Activated T-cell treated with anti-CD3 and anti-CD28 coated beads for 48 hours (primary cell): ENCODE measurements at regions not wholly inside any gene's neighbourhood (a gene's known extent, or its start where the extent isn't known, plus 50 kb on each side); places are given as distances from the start of the nearest gene placed in this dataset.

Experiments used
- DNase-seq: peaks from one replicate; pipeline ENCODE4 v3.0.0-alpha.2; 2020; ENCODE audit warnings: low read depth

DNA sequence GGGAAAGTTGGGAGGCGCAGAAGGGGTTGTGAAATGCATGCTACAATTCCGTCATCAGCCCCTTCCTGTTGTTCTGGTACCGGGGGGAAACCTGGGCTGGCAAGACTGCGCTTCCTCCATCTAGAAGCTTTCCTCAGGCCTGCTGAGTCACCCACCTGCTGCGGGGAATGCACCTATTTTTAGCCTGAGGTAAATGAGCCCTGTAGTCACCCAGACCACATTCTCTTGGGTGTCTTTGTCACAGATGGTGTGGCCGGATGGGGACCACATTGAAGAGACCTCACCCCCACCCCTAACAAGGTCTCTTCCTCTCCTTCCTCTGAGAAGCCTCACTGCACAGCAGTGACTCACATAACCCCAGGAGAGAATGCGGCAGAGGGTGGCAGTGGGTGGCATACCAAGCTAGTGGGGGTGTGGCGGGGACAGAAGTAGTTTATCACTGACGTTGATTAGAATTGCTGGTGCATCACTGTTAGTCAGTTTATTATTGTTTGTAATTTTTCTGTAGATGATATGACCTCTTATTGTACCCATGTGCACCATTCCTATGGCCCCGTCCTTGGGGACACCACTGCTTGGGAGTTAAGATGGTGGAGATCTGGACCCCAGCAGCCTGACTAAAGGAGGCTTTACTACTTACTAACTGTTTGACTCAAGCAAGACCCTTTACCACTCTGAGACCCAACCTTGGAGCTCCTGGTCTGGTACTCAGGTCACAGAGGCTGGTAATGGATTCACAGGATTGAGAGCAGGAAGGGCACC lies 83.0 kb upstream of the DUSP5 start:
- peak; percentile 81 for DNase-seq

DNA sequence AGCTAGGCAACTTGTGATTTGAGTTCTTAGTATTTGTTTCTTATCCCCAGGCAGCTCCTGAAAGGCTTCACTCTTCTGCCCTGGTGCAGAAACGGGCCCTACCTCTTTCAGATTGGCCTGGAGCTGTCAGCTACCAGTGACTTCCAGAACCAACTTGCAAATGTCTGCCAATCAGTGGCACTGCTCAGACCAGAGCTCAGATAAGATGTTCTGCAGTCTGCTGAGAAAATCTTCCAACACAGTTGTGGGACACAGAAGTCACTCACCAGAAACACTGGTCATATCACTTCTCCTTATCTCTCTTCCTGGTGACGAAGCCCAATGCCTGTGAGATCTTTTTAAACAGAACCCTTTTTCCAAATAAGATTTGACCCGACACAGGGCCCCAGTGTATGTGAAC lies 81.9 kb upstream of the DUSP5 start:
- DNase-seq: no peak

DNA sequence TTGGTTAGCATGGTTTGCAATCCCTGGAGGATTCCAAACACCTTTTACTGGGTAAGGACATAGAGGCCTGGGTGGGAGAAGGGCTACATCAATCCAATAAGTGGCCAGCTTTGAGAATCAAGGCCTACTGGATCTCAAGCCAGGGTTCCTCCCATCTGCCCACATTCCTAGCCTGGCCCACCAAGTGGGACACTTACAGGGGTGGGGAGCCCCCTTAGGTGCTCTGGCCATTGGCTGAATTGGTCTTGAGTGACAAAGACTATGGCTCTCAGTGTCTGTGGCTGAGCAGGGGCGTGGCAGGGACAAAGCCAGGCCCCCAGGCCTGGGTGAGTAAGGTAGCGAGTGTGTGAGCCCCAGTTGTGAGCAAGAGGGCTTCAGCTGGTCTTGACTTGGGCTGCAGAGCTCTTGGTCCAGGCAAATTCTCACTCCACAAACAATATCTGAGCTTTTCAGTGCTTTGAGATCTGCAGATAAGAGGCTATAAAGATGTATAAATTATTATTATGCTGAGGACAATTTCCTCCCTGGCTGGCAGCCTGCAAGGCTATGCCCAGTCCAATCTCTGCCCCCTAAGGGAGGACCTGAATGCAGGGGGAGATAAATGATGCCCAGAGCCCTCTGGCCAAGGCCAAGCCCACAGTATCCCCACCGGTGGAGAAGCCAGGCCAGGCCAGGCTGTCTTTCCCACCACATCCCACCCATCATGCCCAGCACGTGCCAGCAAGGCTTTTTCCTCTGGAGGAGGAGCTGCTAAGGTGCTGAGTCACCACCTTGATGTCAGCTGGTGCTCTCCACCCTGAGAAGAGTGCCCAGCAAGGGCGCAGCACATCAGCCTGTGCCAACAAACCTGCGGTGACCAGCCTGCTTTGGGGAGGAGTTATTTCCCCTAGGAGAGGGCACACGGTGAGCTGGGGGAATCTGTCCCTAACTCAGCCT lies 80.7 kb upstream of the DUSP5 start:
- DNase-seq: no peak

DNA sequence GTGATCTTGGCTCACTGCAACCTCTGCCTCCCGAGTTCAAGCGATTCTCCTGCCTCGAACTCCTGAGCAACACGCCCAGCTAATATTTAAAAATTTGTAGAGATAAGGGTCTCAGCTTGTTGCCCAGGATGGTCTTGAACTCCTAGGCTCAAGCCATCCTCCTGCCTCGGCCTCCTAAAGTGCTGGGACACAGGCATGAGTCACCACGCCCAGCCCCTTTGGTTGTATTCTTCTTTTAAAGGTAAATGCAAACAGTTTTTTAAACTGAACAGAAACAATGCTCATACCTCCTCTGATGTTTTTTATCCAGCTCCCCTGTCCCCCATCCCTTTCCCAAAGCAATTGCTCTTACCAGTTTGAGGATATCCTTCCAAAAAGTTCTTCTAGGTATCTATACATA lies 79.5 kb upstream of the DUSP5 start:
- no peak for DNase-seq

DNA sequence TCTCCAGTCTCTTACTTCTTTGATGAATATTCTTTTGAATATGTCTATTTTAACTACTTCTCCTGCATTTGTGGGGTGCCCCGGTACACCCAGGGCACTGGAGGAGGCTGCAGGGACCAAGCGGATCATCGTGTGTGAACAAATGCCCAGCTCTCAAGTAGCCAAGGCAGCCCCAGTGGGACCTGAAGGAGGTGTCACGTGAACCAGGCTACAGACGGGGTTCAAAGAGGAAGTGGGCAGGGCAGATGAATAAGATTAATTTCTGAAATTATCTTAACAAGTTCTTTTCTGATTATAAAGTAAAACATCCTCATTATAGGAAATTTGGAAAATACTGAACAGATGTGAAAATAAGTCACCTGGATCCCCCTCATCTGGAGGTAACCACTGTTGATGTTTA lies 78.4 kb upstream of the DUSP5 start:
- DNase-seq: no peak

DNA sequence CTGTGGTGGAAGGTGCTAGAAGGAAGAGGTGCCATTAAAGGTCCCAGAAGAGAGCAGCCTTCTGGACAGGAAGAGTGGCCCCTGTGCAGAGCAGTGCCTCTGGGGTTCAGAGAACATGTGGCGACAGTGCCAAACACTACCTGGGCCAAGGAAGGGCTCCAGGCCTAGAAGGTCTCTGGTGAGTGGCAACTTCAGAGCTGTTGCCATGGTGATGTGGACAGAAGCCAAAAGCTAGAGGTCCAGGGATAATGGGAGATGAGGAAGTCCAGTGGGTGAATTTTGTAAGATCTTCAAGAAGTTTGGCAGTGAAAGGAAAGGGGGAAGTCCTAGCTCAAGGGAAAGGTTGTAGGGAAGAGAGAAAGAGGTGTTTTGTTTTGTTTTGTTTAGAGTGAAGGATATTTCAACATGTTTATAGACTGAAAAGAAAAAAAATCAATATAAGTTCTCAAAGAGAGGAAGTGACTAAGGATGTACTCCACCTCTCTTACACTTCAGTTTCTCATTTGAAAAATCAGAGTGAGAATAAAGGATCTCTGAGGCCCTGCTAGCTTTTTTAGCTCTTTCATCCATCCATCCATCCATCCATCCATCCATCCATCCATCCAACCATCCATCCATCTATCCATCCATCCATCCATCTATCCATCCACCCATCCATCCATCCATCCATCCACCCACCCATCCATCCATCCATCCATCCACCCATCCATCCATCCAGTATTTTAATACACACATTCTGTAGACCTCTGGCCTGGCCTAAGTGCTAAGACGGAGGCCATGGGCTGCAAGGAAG lies 77.1 kb upstream of the DUSP5 start:
- no peak for DNase-seq

DNA sequence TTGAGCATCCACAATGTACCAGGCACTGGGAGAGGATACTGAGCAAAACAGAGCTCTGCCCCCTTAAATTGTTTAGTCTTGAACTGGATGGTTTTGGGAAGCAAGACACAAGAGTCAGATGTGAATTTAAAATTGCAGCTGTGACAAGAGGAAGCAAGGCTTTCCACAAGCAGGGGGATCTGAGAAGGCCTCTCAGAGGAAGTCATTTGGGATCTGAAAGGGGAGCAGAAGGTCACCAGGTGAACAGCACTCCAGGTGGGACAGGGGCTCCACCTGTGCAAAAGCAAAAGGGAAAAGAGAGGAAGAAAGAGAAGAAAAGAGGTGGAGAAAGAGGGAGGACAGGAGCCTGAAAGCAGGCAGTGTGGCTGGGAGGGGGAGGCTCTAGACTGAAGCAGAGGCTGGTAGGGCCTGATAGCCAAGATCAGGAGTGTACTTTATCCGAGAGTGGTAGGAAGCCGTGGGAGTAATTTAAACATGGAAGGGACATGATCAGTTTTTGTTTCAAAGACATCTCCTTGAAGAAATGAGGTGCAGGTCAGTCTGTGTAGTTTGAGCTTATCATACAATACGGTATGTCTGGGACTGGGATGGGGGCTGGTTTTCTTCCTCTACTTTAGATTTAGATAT lies 76.1 kb upstream of the DUSP5 start:
- no peak for DNase-seq

DNA sequence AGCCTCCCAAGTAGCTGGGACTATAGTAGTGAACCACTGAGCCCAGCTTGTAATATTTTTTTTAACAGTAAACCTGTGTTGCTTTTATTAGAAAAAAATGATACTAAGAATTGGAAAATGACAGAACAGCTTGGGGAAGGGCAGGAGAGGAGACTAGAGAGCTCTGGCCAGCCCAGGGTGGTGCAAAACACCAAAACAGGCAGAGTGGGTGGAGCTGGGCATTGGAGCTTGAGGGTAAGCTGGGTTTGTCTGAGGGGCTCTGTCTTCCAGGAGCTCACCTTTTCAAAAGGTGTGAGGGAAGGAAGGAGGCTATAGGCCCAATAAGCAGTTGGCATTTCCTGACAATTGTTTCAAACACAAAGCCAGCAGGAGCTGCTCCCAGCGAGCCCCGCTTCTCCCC lies 75.2 kb upstream of the DUSP5 start:
- no peak for DNase-seq

DNA sequence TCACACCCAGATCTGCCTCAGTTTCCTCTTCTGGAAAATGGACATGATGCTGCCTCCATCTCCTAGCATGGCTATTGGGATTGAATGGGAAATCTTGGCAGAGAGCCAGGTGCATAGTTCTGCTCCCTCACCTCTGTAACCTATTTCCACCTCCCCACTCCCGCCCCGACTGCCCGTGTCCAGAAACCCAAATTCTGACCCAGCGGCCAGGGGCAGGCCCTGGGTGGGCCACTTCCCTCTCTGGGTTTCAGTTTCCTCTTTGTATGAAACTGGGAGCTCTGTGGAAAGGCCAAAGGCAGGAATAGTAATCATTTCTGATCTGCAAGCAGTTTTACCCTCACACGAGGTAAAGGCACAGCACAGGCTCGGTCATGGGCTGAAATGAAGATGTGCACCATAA lies 74.1 kb upstream of the DUSP5 start:
- no peak for DNase-seq

DNA sequence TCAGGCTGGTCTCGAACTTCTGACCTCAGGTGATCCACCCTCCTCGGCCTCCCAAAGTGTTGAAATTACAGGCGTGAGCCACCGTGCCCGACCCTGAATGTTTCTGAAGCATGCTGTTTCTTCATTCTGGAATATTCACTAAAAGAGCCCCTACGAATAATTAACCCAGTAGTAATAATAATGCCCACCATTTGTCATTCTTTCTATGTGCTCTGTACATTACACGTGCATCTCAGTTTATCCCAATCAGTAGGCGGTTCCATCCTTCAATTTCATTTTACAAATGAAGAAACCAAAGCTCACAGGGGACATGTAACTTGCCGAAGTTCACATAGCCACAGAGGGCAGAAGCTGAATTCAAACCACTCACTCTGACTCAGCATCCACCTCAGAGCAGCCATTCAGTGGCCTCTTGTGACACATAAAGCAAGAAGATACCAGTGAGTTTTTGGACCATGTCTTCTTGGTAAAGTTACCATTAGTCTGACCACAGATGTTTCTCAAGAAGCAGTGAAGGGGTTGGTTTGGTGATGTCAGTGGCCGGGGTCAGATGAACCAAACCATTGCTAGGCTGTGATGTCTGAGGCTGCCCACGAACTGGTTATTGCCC lies 71.9 kb upstream of the DUSP5 start:
- DNase-seq: peak; percentile 68

DNA sequence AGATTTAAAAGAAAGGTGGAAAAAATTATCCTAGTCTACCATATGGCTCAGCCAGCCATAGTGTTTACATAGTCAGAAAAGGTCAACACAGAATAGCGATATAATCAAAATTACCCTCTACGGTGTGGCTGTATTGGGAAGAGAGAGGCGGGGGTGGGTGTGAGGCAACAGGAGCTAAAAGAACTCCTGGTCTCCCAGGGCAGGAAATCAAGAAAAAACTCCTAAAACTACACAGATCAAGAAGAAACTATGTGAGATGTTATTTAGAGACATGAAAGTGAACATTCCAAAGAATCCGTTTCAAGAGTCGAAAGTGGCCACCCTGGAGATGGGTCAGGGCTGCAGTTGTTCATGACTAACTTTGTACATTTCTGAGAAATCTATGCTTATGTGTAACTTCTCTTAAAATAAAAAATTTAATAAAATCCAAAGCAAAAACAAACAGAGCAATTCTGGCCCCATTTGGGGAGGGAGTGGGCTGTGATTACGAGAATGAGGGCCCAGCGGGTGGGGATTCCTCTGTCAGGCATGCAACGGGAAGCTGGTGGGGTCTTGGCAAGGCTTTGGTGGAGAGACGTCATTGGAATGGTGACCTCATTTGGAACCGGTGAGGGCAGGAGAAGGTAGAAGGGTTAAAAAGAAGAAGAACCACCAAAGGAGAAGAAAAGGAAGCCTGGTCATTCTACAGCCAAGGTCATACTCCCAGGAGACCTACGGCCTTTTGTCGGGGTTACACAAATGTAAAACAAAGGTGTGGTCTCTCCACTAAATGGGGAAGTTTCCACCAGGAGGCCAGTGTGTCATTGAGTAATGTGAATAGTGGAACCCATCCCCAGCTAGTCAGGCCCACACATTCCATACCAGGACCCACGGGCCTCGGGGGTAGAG lies 71.2 kb upstream of the DUSP5 start:
- DNase-seq: no peak

DNA sequence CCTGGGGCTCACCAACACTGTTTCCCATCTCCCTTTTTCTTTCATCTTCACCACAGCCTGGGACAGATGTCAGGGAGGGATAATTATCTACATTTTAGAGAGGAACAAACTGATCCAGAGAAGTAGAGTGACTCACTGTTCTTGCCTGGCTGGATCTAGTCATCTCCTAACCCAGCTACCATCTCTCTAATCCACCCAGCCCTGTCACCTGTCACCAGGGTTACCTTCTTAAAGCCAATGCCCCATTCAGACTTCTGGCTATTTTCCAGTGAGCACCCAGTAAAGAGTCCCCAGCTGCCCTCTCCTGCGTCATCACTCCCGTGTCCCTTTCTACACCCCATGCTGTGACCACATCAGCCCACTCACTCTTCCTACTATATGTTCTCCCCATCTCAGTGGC lies 68.4 kb upstream of the DUSP5 start:
- DNase-seq: no peak

DNA sequence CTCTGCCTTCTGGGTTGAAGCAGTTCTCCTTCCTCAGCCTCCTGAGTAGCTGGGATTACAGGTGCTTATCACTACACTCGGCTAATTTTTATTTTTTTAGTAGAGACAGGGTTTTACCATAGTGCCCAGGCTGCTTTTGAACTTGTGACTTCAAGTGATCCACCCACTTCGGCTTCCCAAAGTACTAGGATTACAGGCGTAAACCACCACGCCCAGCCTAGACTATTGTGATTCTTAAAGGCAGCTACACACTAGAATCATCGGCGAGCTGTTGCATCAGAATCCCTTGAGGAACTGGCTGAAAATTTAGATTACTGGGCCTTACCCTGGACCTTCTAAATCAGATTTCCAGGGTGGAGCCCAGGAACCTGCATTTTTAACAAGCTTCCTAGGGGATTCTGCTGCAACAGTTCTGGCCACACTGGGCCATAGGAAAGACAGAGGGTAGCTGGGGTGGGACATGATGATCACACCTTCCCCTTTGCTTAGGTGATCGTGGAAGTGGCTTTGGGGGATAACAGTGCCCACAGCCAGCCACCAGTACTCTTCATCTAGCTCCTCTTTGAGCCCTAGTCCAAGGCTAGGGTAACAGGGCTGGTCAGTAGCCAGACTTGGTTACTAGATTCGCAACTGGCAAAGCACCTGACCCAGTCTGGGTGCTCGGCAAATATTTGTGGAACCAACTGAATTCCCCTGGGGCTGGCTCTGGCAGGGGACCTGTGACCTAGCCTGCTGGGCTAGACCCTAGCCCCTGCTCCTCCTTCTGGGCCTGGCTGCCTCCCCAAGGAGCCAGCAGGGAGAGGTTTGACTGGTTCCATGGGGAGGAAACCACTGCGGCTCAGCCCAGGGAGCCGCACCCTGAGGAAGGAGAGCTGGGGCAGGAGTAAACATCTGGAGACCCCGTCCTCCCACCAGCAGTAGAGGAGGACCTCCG lies 67.1 kb upstream of the DUSP5 start:
- no peak for DNase-seq

DNA sequence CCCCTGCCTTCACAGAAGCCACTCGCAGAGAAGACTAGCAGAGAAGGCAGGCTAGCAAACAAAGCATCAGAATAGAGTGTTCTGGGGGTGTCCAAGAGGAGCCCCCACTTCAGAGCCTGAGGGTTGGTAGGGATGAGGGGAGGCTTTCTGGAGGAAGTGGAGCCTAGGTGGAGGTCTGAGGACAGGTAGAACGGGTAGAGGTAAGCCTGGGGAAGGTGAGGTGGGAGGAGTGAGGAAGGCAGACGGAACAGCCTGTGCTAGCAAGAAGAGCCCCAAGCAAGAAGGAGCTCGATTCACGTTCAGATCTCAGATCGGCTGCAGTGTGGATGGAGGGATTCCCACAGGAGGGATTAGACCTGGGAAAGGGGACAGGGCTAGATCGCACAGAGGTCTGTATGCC lies 66.0 kb upstream of the DUSP5 start:
- DNase-seq: no peak

DNA sequence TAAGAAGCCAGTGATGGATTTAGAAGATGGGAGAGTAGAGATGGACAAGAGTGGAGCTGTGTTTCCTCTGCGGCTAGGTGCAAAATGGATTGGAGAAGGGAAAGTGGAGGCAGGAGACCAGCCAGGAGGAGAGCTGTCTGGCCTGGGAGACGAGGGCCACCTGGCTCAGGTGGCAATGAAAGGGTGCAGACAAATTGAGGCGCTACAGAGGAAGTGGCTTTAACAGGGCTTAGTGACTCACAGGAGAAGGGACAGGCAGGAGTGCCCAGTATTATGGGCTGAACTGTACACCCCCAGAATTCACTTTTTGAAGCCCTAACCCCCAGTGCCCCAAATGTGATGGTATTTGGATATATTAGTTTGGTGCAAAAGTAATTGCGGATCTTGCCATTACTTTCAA lies 65.6 kb upstream of the DUSP5 start:
- DNase-seq: no peak

DNA sequence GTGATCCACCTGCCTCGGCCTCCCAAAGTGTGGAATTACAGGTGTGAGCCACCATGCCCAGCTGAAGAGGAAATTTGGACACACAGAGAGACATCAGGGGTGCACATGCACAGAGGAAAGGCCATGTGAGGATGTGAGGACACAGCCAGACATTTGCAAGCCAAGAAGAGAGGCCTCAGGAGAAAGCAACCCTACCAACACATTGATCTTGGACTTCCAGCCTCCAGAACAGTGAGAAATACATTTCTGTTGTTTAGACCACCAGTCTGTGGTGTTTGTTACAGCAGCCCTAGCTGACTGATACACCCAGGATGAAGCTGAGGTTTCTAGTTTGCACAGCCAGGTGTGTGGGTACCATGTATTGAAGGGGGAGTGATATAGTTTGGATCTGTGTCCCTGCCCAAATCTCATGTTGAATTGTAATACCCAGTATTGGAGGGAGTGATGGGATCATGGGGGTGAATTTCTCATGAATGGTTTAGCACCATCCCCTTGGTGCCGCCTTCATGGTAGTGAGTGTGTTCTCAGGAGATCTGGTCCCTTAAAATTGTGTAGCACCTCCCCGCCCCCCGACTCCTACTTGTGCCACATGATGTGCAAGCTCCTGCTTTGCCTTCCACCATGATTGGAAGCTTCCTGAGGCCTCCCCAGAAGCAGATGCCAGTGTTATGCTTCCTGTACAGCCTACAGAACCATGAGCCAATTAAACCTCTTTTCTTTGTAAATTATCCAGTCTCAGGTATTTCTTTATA lies 64.7 kb upstream of the DUSP5 start:
- no peak for DNase-seq

DNA sequence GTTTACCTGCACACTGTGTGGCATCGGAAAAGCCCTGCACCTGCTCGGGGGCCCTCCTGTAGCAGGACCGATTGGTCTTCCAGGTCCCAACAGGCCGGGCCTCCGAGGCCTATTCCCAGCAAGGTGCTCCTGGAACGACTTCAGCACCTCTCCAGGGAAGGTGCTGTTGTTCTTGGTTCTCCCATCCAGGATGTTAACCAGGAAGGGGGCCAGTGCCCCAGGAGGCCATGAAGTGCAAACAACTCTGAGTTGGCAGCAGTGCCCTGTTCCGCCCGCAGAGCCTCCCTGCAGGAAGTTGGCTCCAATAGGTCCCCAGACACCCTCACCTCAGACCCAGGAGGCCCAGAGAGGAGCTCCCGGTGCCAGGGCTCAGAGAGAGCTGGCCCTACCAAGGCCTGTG lies 64.0 kb upstream of the DUSP5 start:
- DNase-seq: no peak

DNA sequence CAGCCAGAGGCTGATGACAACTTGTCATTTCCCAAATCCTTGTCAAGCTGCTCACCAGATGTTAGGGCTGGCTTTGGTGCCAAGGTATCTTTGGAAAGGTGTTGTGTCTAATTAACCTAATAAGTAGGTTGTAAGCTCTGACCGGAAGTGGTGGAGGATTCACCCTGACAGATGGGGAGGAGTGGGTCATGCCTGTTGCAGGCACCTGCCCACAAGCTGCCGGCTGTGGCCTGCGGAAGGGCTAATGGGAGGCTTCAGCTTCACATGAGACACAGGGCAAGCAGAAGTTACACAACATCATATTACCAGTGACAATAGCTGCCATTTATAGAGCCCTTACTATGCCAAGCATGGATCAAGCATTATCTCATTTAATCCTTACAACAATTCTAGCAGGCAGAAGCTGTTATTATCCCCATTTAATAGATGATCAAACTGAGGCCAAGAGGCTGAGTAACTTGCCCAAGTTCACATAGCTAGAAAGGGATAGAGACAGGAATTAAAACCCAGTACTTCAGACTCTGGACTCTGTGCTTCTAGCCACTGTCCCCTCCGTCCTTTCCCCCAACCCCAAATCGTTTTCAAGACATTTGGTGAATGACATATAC lies 63.1 kb upstream of the DUSP5 start:
- DNase-seq: no peak
